NB4 (cell line): ENCODE measurements at regions not wholly inside any gene's neighbourhood (a gene's known extent, or its start where the extent isn't known, plus 50 kb on each side); places are given as distances from the start of the nearest gene placed in this dataset.

Experiments
- DNase-seq: peaks from one replicate; pipeline ENCODE4 v3.0.0; 2010; ENCODE audit warnings: low read depth
- H3K4me3 ChIP-seq: one replicate; pipeline ENCODE4 v1.5.1; 2011; ENCODE audit warnings: mild to moderate bottlenecking, low read depth, low read length, moderate library complexity
- MYC ChIP-seq: IDR thresholded peaks from 2 replicates; pipeline ENCODE4 v1.6.1; 2011; ENCODE audit warnings: low read depth, low read length
- POLR2A ChIP-seq: IDR thresholded peaks from 2 replicates; pipeline ENCODE4 v1.6.1; 2011; ENCODE audit warnings: mild to moderate bottlenecking; ENCODE audit not compliant: insufficient read length; ENCODE audit errors: extremely low read depth
- TF ChIP-seq, protein P1 (sequence below): IDR thresholded peaks from 2 replicates; pipeline ENCODE4 v1.6.1; 2011; ENCODE audit warnings: low read depth, low read length
- TF ChIP-seq, protein P2 (sequence below): IDR thresholded peaks from one replicate; pipeline ENCODE4 v1.5.1; 2012; ENCODE audit warnings: low read depth, low read length

DNA sequence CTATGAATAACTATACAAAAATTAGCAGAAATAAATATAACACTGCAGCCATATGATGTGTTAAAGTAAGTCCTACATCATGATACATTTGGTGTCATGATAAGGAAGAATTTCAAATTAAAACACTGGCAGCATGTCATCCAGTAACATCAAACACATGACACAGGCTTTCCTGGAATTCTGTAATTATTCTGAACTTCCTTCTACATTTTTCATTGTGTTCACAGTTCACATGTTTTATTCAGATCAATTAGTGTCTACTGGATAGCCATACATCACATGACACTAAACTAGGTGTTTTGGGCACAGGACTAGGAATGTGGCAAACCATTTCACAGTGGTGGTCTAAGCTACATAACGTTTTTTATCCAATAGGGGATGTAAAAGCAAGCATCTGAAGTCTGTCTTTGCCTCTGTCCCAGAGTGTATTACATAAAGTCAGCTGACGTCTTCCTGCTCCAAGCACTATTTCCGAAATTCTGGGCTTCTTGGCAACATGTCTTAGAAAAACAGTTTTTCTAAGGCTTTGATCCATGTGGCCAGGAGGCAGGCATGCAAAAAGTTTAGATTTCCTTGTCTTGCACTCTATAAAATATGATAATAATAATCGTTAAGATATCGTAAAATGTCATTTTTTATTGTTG is 707.9 kb downstream of the CENPC start:
- TF ChIP-seq POLR2A (no peak), MYC (no peak)
- TF ChIP-seq, protein P1, sequence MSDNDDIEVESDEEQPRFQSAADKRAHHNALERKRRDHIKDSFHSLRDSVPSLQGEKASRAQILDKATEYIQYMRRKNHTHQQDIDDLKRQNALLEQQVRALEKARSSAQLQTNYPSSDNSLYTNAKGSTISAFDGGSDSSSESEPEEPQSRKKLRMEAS: no peak
- TF ChIP-seq, protein P2, sequence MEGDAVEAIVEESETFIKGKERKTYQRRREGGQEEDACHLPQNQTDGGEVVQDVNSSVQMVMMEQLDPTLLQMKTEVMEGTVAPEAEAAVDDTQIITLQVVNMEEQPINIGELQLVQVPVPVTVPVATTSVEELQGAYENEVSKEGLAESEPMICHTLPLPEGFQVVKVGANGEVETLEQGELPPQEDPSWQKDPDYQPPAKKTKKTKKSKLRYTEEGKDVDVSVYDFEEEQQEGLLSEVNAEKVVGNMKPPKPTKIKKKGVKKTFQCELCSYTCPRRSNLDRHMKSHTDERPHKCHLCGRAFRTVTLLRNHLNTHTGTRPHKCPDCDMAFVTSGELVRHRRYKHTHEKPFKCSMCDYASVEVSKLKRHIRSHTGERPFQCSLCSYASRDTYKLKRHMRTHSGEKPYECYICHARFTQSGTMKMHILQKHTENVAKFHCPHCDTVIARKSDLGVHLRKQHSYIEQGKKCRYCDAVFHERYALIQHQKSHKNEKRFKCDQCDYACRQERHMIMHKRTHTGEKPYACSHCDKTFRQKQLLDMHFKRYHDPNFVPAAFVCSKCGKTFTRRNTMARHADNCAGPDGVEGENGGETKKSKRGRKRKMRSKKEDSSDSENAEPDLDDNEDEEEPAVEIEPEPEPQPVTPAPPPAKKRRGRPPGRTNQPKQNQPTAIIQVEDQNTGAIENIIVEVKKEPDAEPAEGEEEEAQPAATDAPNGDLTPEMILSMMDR: no peak
- H3K4me3 ChIP-seq: no peak overlapping the region
- DNase-seq: no peak

DNA sequence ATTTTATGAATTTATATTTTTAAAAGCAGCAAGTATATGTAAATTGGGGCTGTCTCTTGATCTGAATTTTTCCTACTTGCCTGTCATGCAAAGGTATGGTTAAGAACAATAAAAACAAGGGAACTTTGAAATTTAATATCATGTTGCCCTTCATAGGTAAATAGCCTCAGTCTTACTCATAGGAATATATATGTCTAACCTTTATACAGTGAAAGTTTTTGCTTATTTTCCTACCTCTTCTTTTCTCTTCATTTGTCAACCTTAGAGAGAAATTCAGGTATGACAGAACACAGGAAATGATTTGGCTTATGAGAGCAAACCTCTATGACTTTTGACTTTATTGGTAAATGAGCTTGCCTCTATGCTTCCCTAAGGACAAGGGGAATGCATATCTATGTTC is 716.0 kb downstream of the CENPC start:
- TF ChIP-seq MYC (no peak), POLR2A (no peak)
- TF ChIP-seq, protein P2: no peak
- TF ChIP-seq, protein P1: no peak
- no peak overlapping the region for H3K4me3 ChIP-seq
- no peak for DNase-seq

DNA sequence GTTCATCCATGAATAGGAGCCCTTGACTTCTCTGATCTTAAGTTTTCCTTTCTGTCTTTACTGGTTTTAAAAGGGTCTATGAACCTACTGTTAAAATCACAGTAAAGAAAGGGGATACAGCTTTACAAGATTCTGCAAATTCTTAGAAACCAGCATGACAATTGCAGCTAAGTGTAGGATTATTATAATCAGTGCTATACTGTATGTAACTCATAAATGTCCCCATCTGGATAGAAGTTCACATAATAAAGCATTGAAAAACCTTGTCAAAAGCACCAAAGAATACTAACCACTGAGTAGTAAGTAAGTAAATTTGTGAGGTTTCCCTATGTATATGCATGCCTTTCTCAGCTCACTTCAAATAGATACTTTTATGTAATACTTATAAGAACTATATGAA is 724.6 kb downstream of the CENPC start:
- no peak overlapping the region for H3K4me3 ChIP-seq
- TF ChIP-seq, protein P1: no peak
- TF ChIP-seq, protein P2: no peak
- TF ChIP-seq POLR2A (no peak), MYC (no peak)
- no peak for DNase-seq

DNA sequence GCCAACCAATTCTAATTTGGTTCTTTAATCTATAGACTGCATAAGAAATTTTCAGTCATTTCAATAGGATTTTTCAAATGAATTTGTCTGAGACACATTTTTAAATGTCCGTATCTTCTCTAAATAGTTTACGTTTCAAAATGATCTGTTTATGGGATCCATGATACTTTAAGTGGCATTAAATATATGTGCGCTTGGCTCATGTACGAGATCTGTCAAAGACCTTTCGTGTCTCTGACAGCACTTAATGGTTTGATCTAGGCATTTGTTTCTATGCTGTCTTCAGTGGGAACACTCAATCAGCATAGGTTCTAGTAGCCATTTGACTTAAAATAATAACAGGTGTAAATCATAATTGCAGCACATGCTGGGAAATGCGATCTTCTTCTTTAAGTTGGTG is 731.0 kb downstream of the CENPC start:
- TF ChIP-seq, protein P1: no peak
- no peak for DNase-seq
- H3K4me3 ChIP-seq: no peak overlapping the region

DNA sequence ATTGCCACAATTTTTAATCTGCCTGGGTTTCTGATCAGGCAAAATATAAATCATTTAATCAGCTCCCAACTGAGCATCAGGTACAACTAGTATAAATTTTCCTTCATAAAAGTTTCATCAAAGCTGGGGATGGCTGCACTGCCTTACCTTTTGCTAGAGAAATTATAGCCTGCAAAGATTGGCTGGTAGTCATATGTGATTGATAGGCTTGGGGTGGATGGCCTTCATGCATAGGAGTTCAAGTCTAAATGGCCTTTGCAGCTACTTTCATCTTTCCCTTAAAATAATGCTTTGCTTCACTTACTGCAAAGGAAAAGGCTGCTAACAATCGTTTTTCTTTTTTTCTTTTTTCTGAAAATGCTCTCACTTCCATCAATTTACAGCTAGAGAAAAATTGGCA is 739.7 kb downstream of the CENPC start:
- no peak for TF ChIP-seq POLR2A
- TF ChIP-seq MYC: no peak
- TF ChIP-seq, protein P1: no peak
- TF ChIP-seq, protein P2: no peak
- H3K4me3 ChIP-seq: no peak overlapping the region
- no peak for DNase-seq

DNA sequence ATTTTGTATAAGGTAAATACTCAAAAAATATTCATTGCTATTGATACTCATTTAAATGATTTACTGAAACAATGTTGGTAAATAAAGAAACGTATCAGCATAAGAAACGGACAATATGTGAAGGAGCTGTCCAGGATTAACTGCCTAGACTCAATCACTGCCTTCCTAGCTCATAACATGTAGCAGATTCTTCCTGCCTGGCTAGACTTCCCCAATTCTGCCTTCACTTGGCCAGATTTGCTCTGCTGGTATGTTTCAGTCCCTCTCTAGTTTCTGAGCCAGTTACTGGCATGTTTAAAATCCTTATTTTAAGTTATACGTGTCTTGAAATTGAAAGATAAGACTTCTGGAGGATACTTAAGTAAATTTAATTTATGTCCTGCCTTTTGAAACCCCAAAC is 740.3 kb downstream of the CENPC start:
- DNase-seq: no peak

More for the DNA sequence above, 740.3 kb downstream of the CENPC start:
- H3K4me3 ChIP-seq: no peak overlapping the region
- TF ChIP-seq POLR2A (no peak), MYC (no peak)
- TF ChIP-seq, protein P1: no peak
- TF ChIP-seq, protein P2: no peak
